ENCODE measurements at regions not wholly inside any gene's neighbourhood (a gene's known extent, or its start where the extent isn't known, plus 50 kb on each side); places are given as distances from the start of the nearest gene placed in this dataset.

GRCh38 chr10:32149252-32149955, 93.2 kb upstream of the KIF5B start:
- TF ChIP-seq CTCF (conservative IDR thresholded peaks at IDR 0.05; ENCODE audit: low read length) (no peak), EZH2phosphoT487 (IDR thresholded peaks at IDR 0.05; ENCODE audit: borderline replicate concordance) (no peak)

Data from Loucy (cell line).